WTC11 (cell line): ENCODE measurements at regions not wholly inside any gene's neighbourhood (a gene's known extent, or its start where the extent isn't known, plus 50 kb on each side); places are given as distances from the start of the nearest gene placed in this dataset.

Source experiments
- ATAC-seq: fragments of 200-7000 bp; cut with Tn5 transposase; 2 replicates; pipeline ENCODE4 v1.10.0; 2021; ENCODE audit warnings: mild to moderate bottlenecking, moderate library complexity
- CTCF ChIA-PET: fragments of 300-600 bp; sonication (Branson Sonifier 250); formaldehyde crosslinking; loops from one replicate; lab custom pipeline; 2021; ENCODE audit warnings: antibody characterized with exemption; lab: Charles Lee
- POLR2A ChIA-PET: fragments of 350-600 bp; sonication (Branson Sonifier 250); formaldehyde crosslinking; loops from one replicate; lab custom pipeline; 2021; ENCODE audit warnings: antibody characterized with exemption; lab: Charles Lee
- DNase-seq: peaks from one replicate; pipeline ENCODE4 v3.0.0; 2021; ENCODE audit warnings: low spot score
- H3K27ac Mint-ChIP-seq: 2 replicates; pipeline ENCODE4 v1.8.0; 2021; ENCODE audit warnings: mixed read lengths
- H3K27me3 Mint-ChIP-seq: 2 replicates; pipeline ENCODE4 v1.8.0; 2021; ENCODE audit warnings: low read depth, mild to moderate bottlenecking, moderate library complexity, mixed read lengths
- H3K36me3 Mint-ChIP-seq: 2 replicates; pipeline ENCODE4 v1.8.0; 2021; ENCODE audit warnings: mixed read lengths
- H3K4me1 Mint-ChIP-seq: 2 replicates; pipeline ENCODE4 v1.8.0; 2022; ENCODE audit warnings: mixed read lengths
- H3K4me3 Mint-ChIP-seq: 2 replicates; pipeline ENCODE4 v1.8.0; 2021; ENCODE audit warnings: mild to moderate bottlenecking, moderate library complexity, mixed read lengths
- H3K9me3 Mint-ChIP-seq: 2 replicates; pipeline ENCODE4 v1.8.0; 2021; ENCODE audit warnings: mixed read lengths
- E2F1 ChIP-seq: sonication (generic); formaldehyde crosslinking; IDR thresholded peaks from 2 replicates; pipeline ENCODE4 v1.8.0; 2022; ENCODE audit warnings: mild to moderate bottlenecking, missing genetic modification reagents
- E2F5 ChIP-seq: sonication (generic); formaldehyde crosslinking; IDR thresholded peaks from 2 replicates; pipeline ENCODE4 v1.8.1; 2022; ENCODE audit warnings: mild to moderate bottlenecking, moderate library complexity, missing genetic modification reagents
- ETV6 ChIP-seq: sonication (generic); formaldehyde crosslinking; IDR thresholded peaks from 2 replicates; pipeline ENCODE4 v1.8.1; 2022; ENCODE audit warnings: mild to moderate bottlenecking, missing genetic modification reagents
- MXD4 ChIP-seq: fragments of 250-450 bp; sonication (Bioruptor Pico); IDR thresholded peaks from 2 replicates; pipeline ENCODE4 v1.8.0; 2021; ENCODE audit warnings: mild to moderate bottlenecking, moderate library complexity, borderline replicate concordance
- NR1H2 ChIP-seq: sonication (generic); formaldehyde crosslinking; IDR thresholded peaks from 2 replicates; pipeline ENCODE4 v1.9.0; 2021; ENCODE audit warnings: mild to moderate bottlenecking, moderate library complexity, missing genetic modification reagents
- SOX15 ChIP-seq: fragments of 250-450 bp; sonication (Bioruptor Pico); IDR thresholded peaks from 2 replicates; pipeline ENCODE4 v1.9.0; 2021; ENCODE audit warnings: mild to moderate bottlenecking
- USF2 ChIP-seq: sonication (generic); formaldehyde crosslinking; IDR thresholded peaks from 2 replicates; pipeline ENCODE4 v1.8.1; 2023; ENCODE audit warnings: mild to moderate bottlenecking, missing genetic modification reagents, moderate library complexity
- ZBTB43 ChIP-seq: sonication (generic); formaldehyde crosslinking; IDR thresholded peaks from 2 replicates; pipeline ENCODE4 v1.8.1; 2023; ENCODE audit warnings: mild to moderate bottlenecking, missing genetic modification reagents
- ZNF263 ChIP-seq: sonication (generic); formaldehyde crosslinking; IDR thresholded peaks from 2 replicates; pipeline ENCODE4 v1.8.1; 2022; ENCODE audit warnings: low read depth, mild to moderate bottlenecking, moderate library complexity, missing genetic modification reagents
- ZNF416 ChIP-seq: fragments of 250-450 bp; sonication (Bioruptor Pico); IDR thresholded peaks from 2 replicates; pipeline ENCODE4 v1.9.0; 2021; ENCODE audit warnings: mild to moderate bottlenecking, inconsistent platforms
- ZNF512 ChIP-seq: sonication (generic); formaldehyde crosslinking; IDR thresholded peaks from 2 replicates; pipeline ENCODE4 v1.8.1; 2022; ENCODE audit warnings: missing genetic modification reagents, borderline replicate concordance
- ZNF671 ChIP-seq: fragments of 250-450 bp; sonication (Bioruptor Pico); IDR thresholded peaks from 2 replicates; pipeline ENCODE4 v1.8.0; 2021; ENCODE audit warnings: mild to moderate bottlenecking
- TF ChIP-seq, protein P1 (sequence below): fragments of 200-600 bp; IDR thresholded peaks from 2 replicates; pipeline ENCODE4 v1.8.0; 2022; ENCODE audit warnings: antibody characterized with exemption
- TF ChIP-seq, protein P2 (sequence below): fragments of 250-450 bp; sonication (Bioruptor Pico); IDR thresholded peaks from 2 replicates; pipeline ENCODE4 v1.9.0; 2021; ENCODE audit warnings: moderate library complexity, mild to moderate bottlenecking, inconsistent platforms, borderline replicate concordance
- TF ChIP-seq, protein P3 (sequence below): fragments of 250-450 bp; sonication (Bioruptor Pico); conservative IDR thresholded peaks from 2 replicates; pipeline ENCODE4 v1.9.0; 2021; ENCODE audit warnings: mild to moderate bottlenecking

- Mint-ChIP-seq H3K4me3 (no peak overlapping the region), H3K27me3 (no peaks in the 10 kb centered on the region), H3K4me1 (peaks cover 6% of the 10 kb centered on the region), H3K9me3 (no peaks in the 10 kb centered on the region), H3K27ac (no peak overlapping the region)
- ChIA-PET POLR2A (no interaction called here), CTCF (no interaction called here)
- no peak for DNase-seq
- no peak for ATAC-seq
- TF ChIP-seq SOX15 (CRISPR knock-in tag), result no peak
- TF ChIP-seq, protein P1, sequence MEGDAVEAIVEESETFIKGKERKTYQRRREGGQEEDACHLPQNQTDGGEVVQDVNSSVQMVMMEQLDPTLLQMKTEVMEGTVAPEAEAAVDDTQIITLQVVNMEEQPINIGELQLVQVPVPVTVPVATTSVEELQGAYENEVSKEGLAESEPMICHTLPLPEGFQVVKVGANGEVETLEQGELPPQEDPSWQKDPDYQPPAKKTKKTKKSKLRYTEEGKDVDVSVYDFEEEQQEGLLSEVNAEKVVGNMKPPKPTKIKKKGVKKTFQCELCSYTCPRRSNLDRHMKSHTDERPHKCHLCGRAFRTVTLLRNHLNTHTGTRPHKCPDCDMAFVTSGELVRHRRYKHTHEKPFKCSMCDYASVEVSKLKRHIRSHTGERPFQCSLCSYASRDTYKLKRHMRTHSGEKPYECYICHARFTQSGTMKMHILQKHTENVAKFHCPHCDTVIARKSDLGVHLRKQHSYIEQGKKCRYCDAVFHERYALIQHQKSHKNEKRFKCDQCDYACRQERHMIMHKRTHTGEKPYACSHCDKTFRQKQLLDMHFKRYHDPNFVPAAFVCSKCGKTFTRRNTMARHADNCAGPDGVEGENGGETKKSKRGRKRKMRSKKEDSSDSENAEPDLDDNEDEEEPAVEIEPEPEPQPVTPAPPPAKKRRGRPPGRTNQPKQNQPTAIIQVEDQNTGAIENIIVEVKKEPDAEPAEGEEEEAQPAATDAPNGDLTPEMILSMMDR, result no peak
- no peak for TF ChIP-seq ZNF512 (CRISPR knock-in tag)
- no peak for TF ChIP-seq MXD4
- TF ChIP-seq E2F1 (CRISPR knock-in tag), result no peak
- TF ChIP-seq ZBTB43 (CRISPR knock-in tag), result no peak
- no peak for TF ChIP-seq E2F5 (CRISPR knock-in tag)
- TF ChIP-seq USF2 (CRISPR knock-in tag), result no peak
- no peak for TF ChIP-seq ZNF263 (CRISPR knock-in tag)
- no peak for TF ChIP-seq ETV6 (CRISPR knock-in tag)
- TF ChIP-seq ZNF671, result no peak
- TF ChIP-seq, protein P2, sequence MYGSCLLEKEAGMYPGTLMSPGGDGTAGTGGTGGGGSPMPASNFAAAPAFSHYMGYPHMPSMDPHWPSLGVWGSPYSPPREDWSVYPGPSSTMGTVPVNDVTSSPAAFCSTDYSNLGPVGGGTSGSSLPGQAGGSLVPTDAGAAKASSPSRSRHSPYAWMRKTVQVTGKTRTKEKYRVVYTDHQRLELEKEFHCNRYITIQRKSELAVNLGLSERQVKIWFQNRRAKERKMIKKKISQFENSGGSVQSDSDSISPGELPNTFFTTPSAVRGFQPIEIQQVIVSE, result no peak
- TF ChIP-seq ZNF416 (CRISPR knock-in tag), result no peak
- TF ChIP-seq, all 79 proteins: peak for 0
- H3K36me3 Mint-ChIP-seq, result no peaks in the 10 kb centered on the region
Measured at GRCh38 chr2:142234741-142235140, 103.9 kb upstream of the LRP1B start.

GRCh38 chr2:142223309-142223708 is 92.5 kb upstream of the LRP1B start:
- POLR2A ChIA-PET, result no interaction called here
- Mint-ChIP-seq H3K27ac (no peak overlapping the region), H3K4me1 (peaks cover 7% of the 10 kb centered on the region), H3K36me3 (no peaks in the 10 kb centered on the region), H3K27me3 (no peaks in the 10 kb centered on the region), H3K9me3 (no peaks in the 10 kb centered on the region), H3K4me3 (no peak overlapping the region)
- no peak for ATAC-seq
- no peak for DNase-seq
- TF ChIP-seq, protein P3, sequence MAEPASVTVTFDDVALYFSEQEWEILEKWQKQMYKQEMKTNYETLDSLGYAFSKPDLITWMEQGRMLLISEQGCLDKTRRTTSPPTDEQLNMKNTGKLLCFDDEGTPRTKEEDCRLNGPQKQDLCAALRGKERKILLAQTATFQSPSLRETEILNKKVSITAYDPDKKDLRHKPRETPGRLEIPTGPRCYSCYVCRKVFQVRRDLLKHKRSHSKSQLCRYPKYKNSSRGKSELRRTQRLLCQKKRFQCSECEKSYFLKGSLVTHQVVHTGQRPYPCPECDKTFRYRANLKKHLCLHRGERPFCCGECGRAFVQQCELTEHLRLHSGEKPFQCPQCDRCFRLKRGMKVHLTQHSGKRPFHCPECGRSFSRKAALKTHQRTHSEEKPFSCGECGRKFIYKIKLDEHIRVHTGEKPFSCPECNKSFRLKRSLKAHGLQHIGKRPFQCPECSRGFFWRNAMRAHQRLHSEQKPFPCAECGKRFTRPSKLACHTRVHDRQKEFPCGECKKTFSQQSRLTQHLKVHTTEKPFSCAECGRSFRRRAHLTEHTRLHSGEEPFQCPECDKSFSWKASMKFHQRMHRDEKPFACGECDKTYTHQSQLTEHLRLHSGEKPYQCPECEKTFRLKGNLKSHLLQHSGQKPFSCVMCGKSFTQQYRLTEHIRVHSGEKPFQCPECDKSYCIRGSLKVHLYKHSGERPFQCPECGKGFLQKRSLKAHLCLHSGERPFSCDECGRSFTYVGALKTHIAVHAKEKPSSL, result no peak
- no peak for TF ChIP-seq NR1H2 (CRISPR knock-in tag)
- TF ChIP-seq, protein P1, result no peak
- CTCF ChIA-PET, result no interaction called here
